ENCODE measurements at regions not wholly inside any gene's neighbourhood (a gene's known extent, or its start where the extent isn't known, plus 50 kb on each side); places are given as distances from the start of the nearest gene placed in this dataset.

DNA sequence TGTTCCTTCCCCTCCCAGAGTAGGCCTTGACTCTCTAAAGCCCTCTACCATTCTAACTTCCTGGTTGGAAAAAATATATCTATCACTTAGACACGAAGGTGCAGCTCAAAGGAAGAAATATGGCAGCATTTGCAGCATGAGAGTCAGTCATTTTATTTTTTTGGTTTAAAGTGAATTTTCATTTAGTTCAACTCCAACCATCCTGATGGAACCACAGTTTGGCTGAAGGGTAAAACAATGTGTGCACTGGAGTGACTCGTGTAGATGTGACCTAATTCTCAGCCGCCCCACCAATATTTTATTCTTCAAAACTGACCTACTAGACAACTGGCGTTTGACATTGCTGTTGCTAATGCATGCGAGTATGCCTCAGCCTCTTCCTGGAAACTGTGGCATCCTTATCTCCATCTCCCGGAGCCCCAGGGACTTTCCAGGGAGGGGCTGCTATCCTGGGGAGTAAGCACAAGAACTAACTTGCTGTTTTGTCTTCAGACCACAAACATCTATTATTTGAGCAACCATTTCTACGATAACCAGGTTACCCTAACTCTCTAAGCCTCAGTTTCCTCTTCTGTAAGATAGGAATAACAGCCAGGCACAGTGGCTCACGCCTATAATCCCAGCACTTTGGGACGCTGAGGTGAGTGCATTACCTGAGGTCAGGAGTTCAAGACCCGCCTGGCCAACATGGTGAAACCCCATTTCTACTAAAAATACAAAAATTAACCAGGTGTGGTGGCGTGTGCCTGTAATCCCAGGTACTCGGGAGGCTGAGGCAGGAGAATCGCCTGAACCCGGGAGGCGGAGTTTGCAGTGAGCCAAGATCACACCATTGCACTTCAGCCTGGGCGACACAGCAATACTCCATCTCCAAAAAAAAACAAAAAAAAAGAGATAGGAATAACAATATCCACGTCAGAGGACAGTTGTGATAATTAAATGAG, 148.7 kb upstream of the JARID2 start:
- no peak for TF ChIP-seq EZH2phosphoT487 (IDR thresholded peaks at IDR 0.05; ENCODE audit: low read depth, severe bottlenecking, unreplicated experiment)
- TF ChIP-seq, protein P1, sequence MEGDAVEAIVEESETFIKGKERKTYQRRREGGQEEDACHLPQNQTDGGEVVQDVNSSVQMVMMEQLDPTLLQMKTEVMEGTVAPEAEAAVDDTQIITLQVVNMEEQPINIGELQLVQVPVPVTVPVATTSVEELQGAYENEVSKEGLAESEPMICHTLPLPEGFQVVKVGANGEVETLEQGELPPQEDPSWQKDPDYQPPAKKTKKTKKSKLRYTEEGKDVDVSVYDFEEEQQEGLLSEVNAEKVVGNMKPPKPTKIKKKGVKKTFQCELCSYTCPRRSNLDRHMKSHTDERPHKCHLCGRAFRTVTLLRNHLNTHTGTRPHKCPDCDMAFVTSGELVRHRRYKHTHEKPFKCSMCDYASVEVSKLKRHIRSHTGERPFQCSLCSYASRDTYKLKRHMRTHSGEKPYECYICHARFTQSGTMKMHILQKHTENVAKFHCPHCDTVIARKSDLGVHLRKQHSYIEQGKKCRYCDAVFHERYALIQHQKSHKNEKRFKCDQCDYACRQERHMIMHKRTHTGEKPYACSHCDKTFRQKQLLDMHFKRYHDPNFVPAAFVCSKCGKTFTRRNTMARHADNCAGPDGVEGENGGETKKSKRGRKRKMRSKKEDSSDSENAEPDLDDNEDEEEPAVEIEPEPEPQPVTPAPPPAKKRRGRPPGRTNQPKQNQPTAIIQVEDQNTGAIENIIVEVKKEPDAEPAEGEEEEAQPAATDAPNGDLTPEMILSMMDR (IDR thresholded peaks at IDR 0.05; ENCODE audit: poor library complexity): no peak
